ENCODE measurements at regions not wholly inside any gene's neighbourhood (a gene's known extent, or its start where the extent isn't known, plus 50 kb on each side); places are given as distances from the start of the nearest gene placed in this dataset.

DNA sequence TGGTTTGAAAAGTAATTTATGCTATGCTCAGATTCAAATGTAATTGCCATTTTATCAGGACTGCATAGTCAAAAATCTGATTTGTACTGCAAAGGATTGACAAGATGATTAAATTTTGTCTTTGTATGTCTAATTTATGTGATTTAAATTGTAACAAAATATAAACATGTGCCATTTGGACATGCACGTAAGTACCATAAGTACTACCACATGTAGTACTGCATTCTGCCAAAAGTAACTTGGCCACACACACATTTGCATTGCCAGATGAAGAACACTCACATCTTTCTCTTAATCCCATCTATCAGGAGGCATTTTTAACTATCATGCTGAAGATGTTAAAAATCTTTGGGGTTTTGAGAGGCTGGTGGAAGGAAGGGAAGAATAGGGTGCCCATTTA is 133.3 kb downstream of the KLF12 start:
- DNase-seq (ENCODE audit: low read depth) = no peak

- DNase-seq (ENCODE audit: low read depth) = no peak
Measured at GRCh38 chr13:73998631-73999030, 135.6 kb downstream of the KLF12 start.

DNA sequence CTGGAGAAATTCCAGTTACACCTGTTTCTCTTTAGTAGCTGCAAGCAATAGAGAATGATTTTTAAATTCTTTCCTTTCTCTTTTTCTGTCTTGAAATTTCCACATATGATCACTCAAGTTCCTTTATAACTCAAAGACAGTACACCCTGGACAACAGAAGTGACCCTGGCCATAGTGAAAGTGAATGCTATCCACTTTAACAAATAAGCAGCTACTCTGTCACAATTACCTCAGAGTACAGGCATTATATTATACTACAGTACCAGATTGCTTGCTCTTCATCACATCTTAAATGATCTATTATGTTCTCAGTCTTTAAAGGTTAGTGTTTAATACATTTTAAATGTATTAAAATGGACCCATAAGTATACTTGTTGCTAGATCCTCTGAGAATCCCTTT is 136.2 kb downstream of the KLF12 start:
- DNase-seq (ENCODE audit: low read depth) = no peak

GRCh38 chr13:73996569-73996968 is 137.6 kb downstream of the KLF12 start:
- no peak for DNase-seq (ENCODE audit: low read depth)

DNA sequence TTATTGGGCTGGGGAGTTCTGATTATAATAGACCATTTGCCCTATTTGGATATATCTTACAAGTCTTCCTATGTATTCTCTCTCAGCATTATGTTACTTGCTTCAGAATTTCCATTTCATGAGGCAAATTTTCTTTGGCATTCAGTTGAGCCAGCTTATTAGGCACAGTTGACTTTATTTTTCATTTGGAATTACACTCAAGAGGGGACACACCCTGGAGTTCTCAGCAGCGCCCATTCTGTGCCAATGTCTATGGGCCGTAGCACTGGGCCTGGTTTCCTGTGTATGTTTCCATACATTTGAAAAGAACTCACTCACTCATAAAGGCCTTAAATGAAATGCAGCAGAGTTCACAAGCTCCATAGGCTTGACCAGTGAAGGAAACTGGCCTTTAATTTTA is 138.5 kb downstream of the KLF12 start:
- no peak for DNase-seq (ENCODE audit: low read depth)

DNA sequence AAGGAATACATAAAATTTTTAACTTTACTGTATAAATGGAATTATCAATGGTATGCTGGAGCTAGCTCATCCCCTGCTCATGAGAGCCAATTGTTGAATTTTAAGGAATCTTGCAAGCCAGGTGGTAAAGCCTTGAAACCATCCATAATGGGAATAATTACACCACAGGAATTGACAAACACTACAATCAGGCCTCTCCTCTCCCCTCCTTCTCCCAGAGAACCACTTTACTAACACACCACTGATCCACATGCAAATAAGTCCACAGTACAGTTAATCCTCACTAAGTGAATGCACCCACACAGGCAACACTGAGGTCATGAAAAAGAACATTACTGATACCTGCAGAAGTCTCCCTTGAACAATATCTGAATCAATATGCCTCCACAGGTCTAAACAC is 140.5 kb downstream of the KLF12 start:
- no peak for DNase-seq (ENCODE audit: low read depth)

DNA sequence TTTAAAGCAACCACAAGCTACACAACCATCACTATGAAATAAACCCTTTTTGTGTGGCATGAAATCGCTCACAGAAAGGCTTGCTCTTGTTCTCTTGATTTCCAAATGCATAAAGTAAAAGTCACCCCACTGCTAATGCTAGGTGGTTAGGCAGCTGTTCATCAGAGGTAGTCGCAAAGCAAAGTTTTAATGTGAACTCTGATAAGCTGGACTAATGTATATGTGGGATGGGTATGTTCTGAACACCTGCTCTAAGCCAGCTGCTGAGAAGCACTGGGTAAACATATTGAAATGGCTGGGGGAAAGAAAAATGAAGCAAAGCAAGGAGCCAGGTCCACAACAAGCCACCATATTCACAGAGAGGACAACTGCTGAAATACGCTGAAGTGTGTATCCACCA is 142.3 kb downstream of the KLF12 start:
- DNase-seq (ENCODE audit: low read depth) = no peak

- no peak for DNase-seq (ENCODE audit: low read depth)
Measured at GRCh38 chr13:73991384-73991783, 142.8 kb downstream of the KLF12 start.

DNA sequence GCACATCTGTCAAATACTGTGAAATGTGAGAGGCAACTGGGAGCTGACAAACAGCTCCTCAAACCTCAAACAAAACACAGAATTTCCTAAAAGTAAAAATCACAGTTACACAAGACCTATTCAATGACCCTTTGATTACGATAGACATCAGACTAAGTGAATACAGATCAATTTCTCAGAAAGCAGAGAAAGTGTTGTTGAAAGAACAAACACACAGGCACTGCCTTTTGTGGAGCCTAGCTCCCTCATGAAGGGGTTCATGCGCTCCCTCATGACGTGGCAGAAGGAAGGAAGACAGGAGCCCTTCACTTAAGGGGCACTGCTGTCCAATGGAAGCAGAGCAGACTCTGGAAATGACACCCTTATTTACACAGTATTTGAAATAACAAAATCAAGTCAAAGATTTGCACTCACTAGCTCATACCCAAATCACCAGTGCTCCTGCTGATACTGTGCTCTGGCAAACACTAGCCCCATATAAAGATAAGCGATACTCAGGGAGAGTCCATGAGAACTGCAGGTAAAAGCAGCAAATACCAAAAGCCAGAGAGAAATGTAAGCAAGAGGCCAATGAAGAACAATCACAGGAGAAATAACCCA is 144.9 kb downstream of the KLF12 start:
- DNase-seq (ENCODE audit: low read depth) = no peak

- no peak for DNase-seq (ENCODE audit: low read depth)
Measured at GRCh38 chr13:73988461-73988860, 145.7 kb downstream of the KLF12 start.

GRCh38 chr13:73987618-73988017 is 146.6 kb downstream of the KLF12 start:
- no peak for DNase-seq (ENCODE audit: low read depth)

- no peak for DNase-seq (ENCODE audit: low read depth)
Measured at GRCh38 chr13:73985783-73986182, 148.4 kb downstream of the KLF12 start.

DNA sequence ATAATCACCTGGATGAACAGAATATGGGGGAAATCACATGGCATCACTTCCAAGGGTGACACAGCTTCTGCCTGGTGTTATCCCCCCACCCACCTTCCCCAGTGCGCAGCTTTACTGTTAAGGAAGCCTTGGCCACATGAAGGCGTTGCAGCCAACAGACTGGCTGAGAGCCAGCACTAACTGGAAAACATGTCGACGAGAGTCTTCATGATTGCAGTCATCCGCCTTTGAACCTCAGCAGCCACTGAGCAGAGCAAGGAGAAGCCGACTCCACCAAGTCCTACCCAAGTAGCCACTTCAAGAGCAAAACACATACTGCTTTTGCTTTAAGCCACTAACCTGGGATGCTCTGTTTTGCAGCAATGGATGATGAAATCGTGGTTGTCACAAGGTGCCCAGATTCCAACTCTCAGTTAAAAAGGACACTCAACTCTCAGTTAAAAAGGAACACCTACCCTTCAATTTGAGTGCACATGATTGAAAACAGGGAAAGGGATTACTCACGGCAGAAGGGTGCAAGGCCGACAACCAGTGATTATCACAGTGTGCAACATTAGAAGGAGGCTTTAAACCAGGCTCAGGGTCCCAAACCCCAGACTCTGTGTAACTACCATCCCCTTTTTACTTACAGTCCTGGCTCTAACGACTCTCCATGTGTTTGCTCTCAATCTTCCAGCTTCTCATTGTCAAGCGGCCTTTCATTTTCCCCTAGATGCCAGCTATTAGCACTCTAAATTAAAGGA is 149.1 kb downstream of the KLF12 start:
- no peak for DNase-seq (ENCODE audit: low read depth)

DNA sequence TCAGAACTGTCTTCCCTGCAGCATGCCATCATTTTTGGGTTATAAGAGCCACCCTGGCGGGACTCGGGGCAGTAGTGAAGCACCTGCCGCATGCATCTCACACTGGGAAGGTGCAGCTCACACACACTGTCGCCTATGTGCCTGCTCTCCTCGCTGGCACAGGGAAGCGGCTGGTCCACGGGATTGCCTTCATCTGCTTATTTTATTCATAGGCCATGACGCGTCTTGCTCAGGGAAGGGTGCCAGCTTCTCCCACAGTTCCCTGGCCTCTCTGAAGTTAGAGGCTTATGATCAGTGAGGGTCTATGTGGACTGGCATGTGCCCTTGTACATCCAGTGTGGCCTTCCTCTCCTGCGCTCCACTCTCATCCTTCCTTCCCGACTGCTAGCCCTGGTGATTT is 150.0 kb downstream of the KLF12 start:
- no peak for DNase-seq (ENCODE audit: low read depth)

DNA sequence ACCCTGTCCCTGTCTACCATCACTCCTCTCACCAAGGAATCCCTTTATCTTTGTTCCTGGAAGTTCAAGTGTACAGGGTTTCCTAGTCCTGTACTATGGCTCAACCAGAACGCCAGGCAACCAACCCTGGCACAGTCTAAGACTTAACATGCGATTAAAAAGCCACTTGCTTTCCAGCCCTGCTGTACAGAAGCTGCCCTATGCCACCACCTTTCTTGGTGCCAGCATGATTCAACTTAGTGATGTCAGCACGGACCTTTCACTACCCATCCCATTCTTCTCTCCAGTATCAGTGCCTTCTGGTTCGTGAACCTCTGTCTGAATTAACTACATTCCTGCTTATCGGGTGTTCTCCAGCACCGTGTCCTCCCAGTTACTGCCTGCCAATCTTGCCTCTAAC is 151.1 kb downstream of the KLF12 start:
- no peak for DNase-seq (ENCODE audit: low read depth)

GRCh38 chr13:73981595-73981994 is 152.6 kb downstream of the KLF12 start:
- no peak for DNase-seq (ENCODE audit: low read depth)

DNA sequence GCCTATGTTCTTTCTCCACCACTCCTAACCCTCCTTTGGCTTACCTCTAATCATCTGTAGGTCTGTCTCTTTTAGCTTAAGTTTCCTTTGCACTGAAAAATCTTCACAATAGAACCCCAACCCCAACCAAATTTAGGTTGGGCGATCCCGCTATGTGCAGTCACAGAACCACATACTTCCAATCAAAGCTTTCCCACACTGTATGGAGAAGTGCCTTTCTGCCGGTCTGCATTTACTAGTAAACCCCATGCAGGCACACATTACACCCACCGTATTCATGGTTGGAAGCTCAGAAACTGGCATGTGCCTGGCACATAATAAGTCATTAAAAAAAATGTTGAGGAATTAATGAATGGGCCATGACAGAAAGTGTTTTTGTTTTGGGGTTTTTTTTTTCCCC is 158.4 kb downstream of the KLF12 start:
- DNase-seq (ENCODE audit: low read depth) = no peak

DNA sequence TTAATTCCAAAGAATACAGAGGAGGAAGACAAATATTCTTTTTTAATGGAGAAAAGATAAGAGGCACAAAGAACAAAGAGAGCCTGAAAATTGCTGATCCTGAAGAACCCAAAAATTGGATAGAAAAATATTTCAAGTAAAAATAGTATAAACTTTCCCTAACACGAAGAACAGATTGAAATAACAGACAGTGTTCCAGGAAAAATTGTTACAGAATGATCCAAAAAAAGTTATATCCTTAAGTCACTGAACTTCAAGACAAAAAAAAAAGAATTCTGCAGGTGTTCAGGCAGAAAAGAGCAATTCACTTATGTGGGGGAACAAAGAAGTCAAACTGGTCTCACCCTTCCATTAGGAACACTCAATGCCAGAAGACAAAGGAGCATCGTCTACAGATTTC is 160.2 kb downstream of the KLF12 start:
- no peak for DNase-seq (ENCODE audit: low read depth)

GRCh38 chr13:73973156-73973555 is 161.0 kb downstream of the KLF12 start:
- DNase-seq (ENCODE audit: low read depth) = no peak

DNA sequence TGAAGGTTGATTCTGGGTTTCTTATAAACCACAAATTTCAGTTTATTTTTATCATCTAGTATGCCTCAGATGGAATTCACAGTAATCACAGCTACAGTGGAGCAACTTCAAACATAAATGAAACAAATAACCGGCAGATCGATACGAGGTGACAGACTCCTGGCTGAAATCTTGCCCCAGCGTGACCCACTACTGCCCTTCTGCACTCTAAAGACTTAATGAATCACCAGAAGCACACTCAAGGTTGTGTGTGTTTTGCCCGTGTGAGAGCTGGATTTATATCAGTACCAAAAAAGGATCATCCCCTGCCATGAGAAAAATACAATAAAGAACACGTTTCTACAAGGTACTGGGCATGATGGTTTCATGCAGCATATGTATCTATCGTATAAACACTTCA is 161.7 kb downstream of the KLF12 start:
- no peak for DNase-seq (ENCODE audit: low read depth)

GRCh38 chr13:73971481-73971880 is 162.7 kb downstream of the KLF12 start:
- no peak for DNase-seq (ENCODE audit: low read depth)

DNA sequence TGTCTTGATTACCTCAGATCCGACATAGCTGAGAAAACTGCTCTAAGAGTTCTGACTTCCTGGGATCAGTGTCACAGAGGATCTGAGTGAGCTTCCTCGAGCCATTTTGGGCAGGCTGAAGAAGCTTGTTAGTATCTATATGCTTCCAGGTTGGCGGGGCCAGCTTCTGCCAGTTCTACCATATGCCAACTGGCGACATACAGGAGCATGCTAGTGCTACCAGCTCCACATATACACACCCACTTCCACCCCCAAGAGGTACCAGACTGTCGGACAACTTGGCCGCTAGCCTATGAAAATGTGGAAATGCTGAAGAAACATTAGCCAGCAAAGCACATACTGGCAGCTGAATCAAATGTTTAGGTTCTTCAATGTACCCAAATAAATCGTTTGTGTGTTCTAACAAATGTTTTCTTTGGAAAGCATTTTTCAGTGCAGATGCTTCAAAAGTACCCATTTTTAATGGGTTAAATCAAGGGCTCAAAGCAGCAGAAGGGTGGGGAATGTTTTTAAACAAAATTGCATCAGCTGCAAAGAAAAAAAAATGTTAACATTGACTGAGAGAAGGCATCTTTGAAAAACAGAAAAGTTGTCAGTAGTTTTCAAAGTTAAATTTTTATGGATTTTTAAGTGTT is 163.7 kb downstream of the KLF12 start:
- DNase-seq (ENCODE audit: low read depth) = no peak

DNA sequence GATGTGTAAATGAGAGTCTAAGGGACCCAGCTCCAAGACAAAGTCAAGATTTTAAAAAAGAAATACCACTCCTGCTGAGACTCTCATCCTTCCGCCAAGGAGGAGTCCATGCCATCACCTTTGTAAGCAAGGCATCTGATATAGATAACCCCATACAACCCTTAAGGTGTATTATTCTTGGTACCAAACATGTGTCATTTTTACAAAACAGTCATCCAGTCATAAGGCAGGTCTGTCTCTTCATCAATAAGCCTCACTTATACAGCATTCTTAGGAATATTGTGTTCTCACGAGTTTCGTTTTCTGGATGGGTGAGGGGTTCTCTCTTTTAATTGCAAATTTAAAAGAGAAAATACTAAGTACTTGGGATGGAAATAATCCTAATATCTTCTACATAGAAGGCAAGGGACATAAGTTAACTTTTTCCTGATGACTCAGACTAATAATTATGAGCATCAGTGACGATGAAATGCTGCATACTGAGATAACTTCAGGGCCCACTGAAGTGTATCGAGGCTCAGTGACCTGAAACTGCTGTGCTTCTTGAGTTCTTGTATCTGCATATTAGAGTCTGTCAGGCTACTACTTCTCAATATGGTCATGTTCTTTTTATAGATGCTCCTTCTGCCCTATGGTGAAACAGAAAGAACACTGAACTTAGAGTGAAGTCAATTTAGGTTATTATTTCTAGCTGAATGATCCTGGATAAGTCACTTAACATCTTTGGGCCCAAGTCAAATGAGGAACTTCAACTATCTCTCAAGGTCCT is 166.6 kb downstream of the KLF12 start:
- DNase-seq (ENCODE audit: low read depth) = no peak
